ENCODE measurements at regions not wholly inside any gene's neighbourhood (a gene's known extent, or its start where the extent isn't known, plus 50 kb on each side); places are given as distances from the start of the nearest gene placed in this dataset.

DNA sequence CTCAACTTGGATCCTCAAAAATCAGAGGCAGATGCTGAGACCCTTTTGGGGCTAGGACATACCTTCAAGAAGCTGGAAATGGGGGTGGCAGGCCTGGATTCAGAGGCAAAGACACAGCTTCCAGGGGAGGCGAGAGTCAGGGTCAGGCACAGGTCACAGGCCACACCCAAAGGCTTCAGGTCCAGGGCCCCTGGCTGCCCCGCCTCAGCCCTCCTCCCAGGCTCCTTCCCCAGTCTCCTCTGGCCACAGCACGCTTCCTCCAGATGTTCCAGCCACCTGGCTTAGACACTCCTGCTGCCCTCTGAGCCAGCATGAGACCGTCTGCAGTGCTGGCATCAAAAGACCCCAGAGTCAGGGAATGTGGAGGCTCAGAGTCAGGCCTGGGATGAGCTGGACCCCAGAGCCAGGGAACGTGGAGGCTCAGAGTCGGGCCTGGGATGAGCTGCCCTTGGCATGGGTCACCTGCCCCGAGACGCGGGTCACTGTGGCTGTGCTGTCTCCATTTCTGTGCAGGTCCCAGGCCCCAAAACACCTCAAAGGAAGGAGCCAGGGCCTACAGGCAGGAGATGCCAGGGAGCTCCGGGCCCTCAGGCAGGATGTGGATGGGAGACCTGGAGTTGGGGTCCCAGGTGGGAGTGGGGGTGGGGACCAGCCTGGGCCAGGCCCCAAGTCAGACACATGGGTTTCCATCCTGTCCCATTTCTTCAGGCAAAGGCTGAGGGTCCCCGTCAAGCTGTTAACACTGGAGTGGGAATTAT is 58.9 kb downstream of the DIO3 start:
- no peak for TF ChIP-seq CTCF (IDR thresholded peaks at IDR 0.05)
- no peak for TF ChIP-seq ZFX (IDR thresholded peaks at IDR 0.05; ENCODE audit: borderline replicate concordance)

Measured in 22Rv1 (cell line).